GM20000 (cell line): ENCODE measurements at regions not wholly inside any gene's neighbourhood (a gene's known extent, or its start where the extent isn't known, plus 50 kb on each side); places are given as distances from the start of the nearest gene placed in this dataset.

Source experiments
- DNase-seq: peaks from one replicate; pipeline ENCODE4 v3.0.0; 2012; ENCODE audit warnings: low spot score
- CTCF ChIP-seq: IDR thresholded peaks from 2 replicates; pipeline ENCODE4 v1.5.1; 2012; ENCODE audit warnings: mild to moderate bottlenecking, control low read depth; ENCODE audit errors: extremely low read depth, missing control alignments

GRCh38 chr11:24134879-24135589, 361.8 kb upstream of the LUZP2 start:
- no peak for DNase-seq
- no peak for TF ChIP-seq CTCF

GRCh38 chr11:24142062-24142461, 354.8 kb upstream of the LUZP2 start:
- TF ChIP-seq CTCF, result no peak
- DNase-seq, result no peak

- TF ChIP-seq CTCF, result no peak
- DNase-seq, result no peak
Observed at GRCh38 chr11:24145411-24145810, 351.4 kb upstream of the LUZP2 start.

GRCh38 chr11:24153337-24153736, 343.5 kb upstream of the LUZP2 start:
- no peak for DNase-seq
- TF ChIP-seq CTCF, result no peak

GRCh38 chr11:24155792-24156191, 341.1 kb upstream of the LUZP2 start:
- TF ChIP-seq CTCF, result no peak
- DNase-seq, result no peak

- DNase-seq, result no peak
- TF ChIP-seq CTCF, result no peak
Observed at GRCh38 chr11:24157316-24157715, 339.5 kb upstream of the LUZP2 start.

GRCh38 chr11:24161587-24161986, 335.3 kb upstream of the LUZP2 start:
- no peak for DNase-seq
- TF ChIP-seq CTCF, result no peak
